ENCODE measurements at regions not wholly inside any gene's neighbourhood (a gene's known extent, or its start where the extent isn't known, plus 50 kb on each side); places are given as distances from the start of the nearest gene placed in this dataset.

- Histone ChIP-seq H3K27ac (no peak overlapping the region), H3K9ac (no peak overlapping the region), H3K4me1 (peaks cover 11% of the 10 kb centered on the region), H3K79me2 (ENCODE audit: low read depth) (no peaks in the 10 kb centered on the region), H3K9me3 (ENCODE audit: low read depth) (no peaks in the 10 kb centered on the region), H3K36me3 (no peaks in the 10 kb centered on the region), H3K27me3 (no peaks in the 10 kb centered on the region), H3K4me3 (no peak overlapping the region), H4K20me1 (ENCODE audit: low read depth) (no peaks in the 10 kb centered on the region), H3K4me2 (peak overlapping the region; percentile 44), H2AFZ (replicated peaks) (no peak overlapping the region), H3F3A (ENCODE audit: low read depth) (no peaks in the 10 kb centered on the region)
- Mint-ChIP-seq H3K4me1 (peaks cover 9% of the 10 kb centered on the region), H3K9me3 (no peaks in the 10 kb centered on the region), H3K27ac (peak overlapping the region; percentile 76), H3K36me3 (no peaks in the 10 kb centered on the region), H3K4me3 (no peak overlapping the region), H3K27me3 (ENCODE audit: insufficient read depth, low read depth) (no peaks in the 10 kb centered on the region)
- peak; percentile 67 for DNase-seq (ENCODE audit: low spot score)
- TF ChIP-seq CTCF (IDR thresholded peaks at IDR 0.05), result no peak
- no peak for TF ChIP-seq EZH2phosphoT487 (IDR thresholded peaks at IDR 0.05)
- TF ChIP-seq EZH2 (IDR thresholded peaks at IDR 0.05), result no peak
Measured at GRCh38 chr4:106762666-106763443, 273.3 kb downstream of the DKK2 start.

GRCh38 chr4:106753426-106753825, 282.7 kb downstream of the DKK2 start:
- Histone ChIP-seq H3K27ac (no peak overlapping the region), H3K9ac (no peak overlapping the region), H3K27me3 (no peaks in the 10 kb centered on the region), H3K4me1 (no peaks in the 10 kb centered on the region), H3K79me2 (ENCODE audit: low read depth) (no peaks in the 10 kb centered on the region), H3K4me3 (no peak overlapping the region), H2AFZ (replicated peaks) (no peak overlapping the region), H4K20me1 (ENCODE audit: low read depth) (no peaks in the 10 kb centered on the region), H3K9me3 (ENCODE audit: low read depth) (no peaks in the 10 kb centered on the region), H3K4me2 (no peak overlapping the region), H3K36me3 (no peaks in the 10 kb centered on the region), H3F3A (ENCODE audit: low read depth) (no peaks in the 10 kb centered on the region)
- DNase-seq (ENCODE audit: low spot score), result no peak
- Mint-ChIP-seq H3K9me3 (no peaks in the 10 kb centered on the region), H3K27ac (no peak overlapping the region), H3K4me1 (no peaks in the 10 kb centered on the region), H3K4me3 (no peak overlapping the region), H3K27me3 (ENCODE audit: insufficient read depth, low read depth) (no peaks in the 10 kb centered on the region), H3K36me3 (no peaks in the 10 kb centered on the region)
- TF ChIP-seq EZH2phosphoT487 (IDR thresholded peaks at IDR 0.05) (no peak), EZH2 (IDR thresholded peaks at IDR 0.05) (no peak), CTCF (IDR thresholded peaks at IDR 0.05) (no peak)

- Histone ChIP-seq H3K27me3 (no peaks in the 10 kb centered on the region), H3F3A (ENCODE audit: low read depth) (no peaks in the 10 kb centered on the region), H3K4me2 (no peak overlapping the region), H3K4me3 (no peak overlapping the region), H3K9me3 (ENCODE audit: low read depth) (no peaks in the 10 kb centered on the region), H3K27ac (no peak overlapping the region), H4K20me1 (ENCODE audit: low read depth) (no peaks in the 10 kb centered on the region), H2AFZ (replicated peaks) (no peak overlapping the region), H3K4me1 (no peaks in the 10 kb centered on the region), H3K36me3 (no peaks in the 10 kb centered on the region), H3K79me2 (ENCODE audit: low read depth) (no peaks in the 10 kb centered on the region), H3K9ac (no peak overlapping the region)
- Mint-ChIP-seq H3K27me3 (ENCODE audit: insufficient read depth, low read depth) (no peaks in the 10 kb centered on the region), H3K4me1 (no peaks in the 10 kb centered on the region), H3K27ac (no peak overlapping the region), H3K9me3 (no peaks in the 10 kb centered on the region), H3K36me3 (no peaks in the 10 kb centered on the region), H3K4me3 (no peak overlapping the region)
- no peak for TF ChIP-seq EZH2phosphoT487 (IDR thresholded peaks at IDR 0.05)
- TF ChIP-seq EZH2 (IDR thresholded peaks at IDR 0.05), result no peak
- no peak for TF ChIP-seq CTCF (IDR thresholded peaks at IDR 0.05)
- DNase-seq (ENCODE audit: low spot score), result no peak
Measured at GRCh38 chr4:106746451-106746850, 289.7 kb downstream of the DKK2 start.

All from neural progenitor cell (in vitro differentiated cells).